ENCODE measurements at regions not wholly inside any gene's neighbourhood (a gene's known extent, or its start where the extent isn't known, plus 50 kb on each side); places are given as distances from the start of the nearest gene placed in this dataset.

DNA sequence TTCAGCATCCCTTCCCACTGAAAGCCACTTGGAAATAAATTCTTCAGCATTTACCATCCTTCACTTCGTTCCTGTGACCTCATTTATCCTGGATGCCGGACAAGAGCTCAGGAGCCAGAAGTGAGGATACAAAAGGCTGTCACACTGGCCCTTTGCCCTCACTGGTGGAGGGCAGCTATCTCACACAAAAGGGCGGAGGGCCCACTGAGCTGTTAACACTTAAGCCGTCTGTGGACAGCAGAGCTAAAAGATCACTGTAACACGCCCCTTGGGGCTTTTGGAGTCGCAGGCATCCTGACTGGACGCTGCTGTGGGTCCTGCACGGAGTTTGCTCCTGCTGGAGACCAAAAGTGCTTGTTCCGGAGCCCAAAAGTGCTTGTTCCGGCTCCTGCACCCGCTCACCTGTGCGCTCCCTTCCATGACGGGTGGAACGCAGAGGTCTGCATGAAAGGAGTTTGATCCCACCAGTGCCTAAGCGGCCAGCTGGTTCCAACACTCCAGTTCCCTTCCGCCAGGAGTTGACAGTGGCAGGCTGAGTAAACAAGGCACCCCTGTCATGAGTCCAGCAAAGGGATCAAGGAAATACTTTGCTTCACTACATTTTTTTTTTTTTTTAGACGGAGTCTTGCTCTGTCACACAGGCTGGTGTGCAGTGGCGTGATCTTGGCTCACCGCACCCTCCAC, 572.0 kb upstream of the LINC00305 start:
- H3K9me3 Mint-ChIP-seq (ENCODE audit: unreplicated experiment) = peaks cover 3% of the 10 kb centered on the region
- H3K27ac Mint-ChIP-seq (ENCODE audit: unreplicated experiment) = no peak overlapping the region

DNA sequence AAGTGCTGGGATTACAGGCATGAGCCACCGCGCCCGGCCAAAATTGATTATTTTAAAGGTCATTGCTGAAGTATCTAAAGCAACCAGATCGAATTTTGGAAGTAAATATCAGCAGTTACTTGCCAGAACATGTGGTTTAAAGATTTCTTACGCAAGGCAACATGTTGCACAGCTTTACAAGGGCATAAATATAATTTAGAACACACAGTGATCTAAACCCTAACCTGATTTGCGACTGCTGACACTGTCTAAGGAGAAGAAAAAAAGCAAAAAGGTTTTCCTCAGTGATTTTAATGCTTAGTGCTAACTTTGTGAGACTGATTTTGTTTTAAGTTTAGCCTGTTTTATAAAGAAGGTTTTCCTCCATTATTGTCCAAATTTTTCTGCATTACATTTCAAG, 569.9 kb upstream of the LINC00305 start:
- Mint-ChIP-seq H3K9me3 (ENCODE audit: unreplicated experiment) (peaks cover 3% of the 10 kb centered on the region), H3K4me3 (ENCODE audit: unreplicated experiment) (no peak overlapping the region)

More for the DNA sequence above, 572.0 kb upstream of the LINC00305 start:
- Mint-ChIP-seq H3K4me3 (ENCODE audit: unreplicated experiment) (no peak overlapping the region), H3K36me3 (ENCODE audit: unreplicated experiment) (no peaks in the 10 kb centered on the region), H3K4me1 (ENCODE audit: unreplicated experiment) (no peaks in the 10 kb centered on the region), H3K27me3 (ENCODE audit: unreplicated experiment) (no peaks in the 10 kb centered on the region)
- DNase-seq (ENCODE audit: extremely low spot score, unreplicated experiment) = no peak
- TF ChIP-seq, protein P1, sequence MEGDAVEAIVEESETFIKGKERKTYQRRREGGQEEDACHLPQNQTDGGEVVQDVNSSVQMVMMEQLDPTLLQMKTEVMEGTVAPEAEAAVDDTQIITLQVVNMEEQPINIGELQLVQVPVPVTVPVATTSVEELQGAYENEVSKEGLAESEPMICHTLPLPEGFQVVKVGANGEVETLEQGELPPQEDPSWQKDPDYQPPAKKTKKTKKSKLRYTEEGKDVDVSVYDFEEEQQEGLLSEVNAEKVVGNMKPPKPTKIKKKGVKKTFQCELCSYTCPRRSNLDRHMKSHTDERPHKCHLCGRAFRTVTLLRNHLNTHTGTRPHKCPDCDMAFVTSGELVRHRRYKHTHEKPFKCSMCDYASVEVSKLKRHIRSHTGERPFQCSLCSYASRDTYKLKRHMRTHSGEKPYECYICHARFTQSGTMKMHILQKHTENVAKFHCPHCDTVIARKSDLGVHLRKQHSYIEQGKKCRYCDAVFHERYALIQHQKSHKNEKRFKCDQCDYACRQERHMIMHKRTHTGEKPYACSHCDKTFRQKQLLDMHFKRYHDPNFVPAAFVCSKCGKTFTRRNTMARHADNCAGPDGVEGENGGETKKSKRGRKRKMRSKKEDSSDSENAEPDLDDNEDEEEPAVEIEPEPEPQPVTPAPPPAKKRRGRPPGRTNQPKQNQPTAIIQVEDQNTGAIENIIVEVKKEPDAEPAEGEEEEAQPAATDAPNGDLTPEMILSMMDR (IDR thresholded peaks at IDR 0.05) = no peak

DNA sequence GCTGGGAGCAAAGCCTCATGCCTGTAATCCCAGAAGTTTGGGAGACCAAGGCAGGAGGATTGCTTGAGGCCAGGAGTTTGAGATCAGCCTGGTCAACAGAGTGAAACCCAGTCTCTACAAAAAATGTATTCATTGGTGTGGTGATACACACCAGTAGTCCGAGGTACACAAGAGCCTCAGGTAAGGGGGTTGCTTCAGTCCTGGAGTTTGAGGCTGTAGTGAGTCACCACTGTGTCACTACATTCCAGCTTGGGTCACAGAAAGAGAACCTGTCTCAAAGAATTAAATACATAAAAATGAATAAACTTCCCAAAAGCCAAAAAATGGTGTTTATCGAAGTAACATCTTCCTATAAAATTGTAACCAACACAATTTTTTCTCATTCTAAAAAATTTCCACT, 568.1 kb upstream of the LINC00305 start:
- TF ChIP-seq, protein P1 (IDR thresholded peaks at IDR 0.05) = no peak
- Mint-ChIP-seq H3K27me3 (ENCODE audit: unreplicated experiment) (no peaks in the 10 kb centered on the region), H3K36me3 (ENCODE audit: unreplicated experiment) (no peaks in the 10 kb centered on the region), H3K9me3 (ENCODE audit: unreplicated experiment) (peaks cover under 1% of the 10 kb centered on the region), H3K4me1 (ENCODE audit: unreplicated experiment) (no peaks in the 10 kb centered on the region), H3K27ac (ENCODE audit: unreplicated experiment) (no peak overlapping the region), H3K4me3 (ENCODE audit: unreplicated experiment) (no peak overlapping the region)
- DNase-seq (ENCODE audit: extremely low spot score, unreplicated experiment) = no peak

More for the DNA sequence above, 569.9 kb upstream of the LINC00305 start:
- H3K4me1 Mint-ChIP-seq (ENCODE audit: unreplicated experiment) = no peaks in the 10 kb centered on the region
- no peaks in the 10 kb centered on the region for H3K36me3 Mint-ChIP-seq (ENCODE audit: unreplicated experiment)
- H3K27ac Mint-ChIP-seq (ENCODE audit: unreplicated experiment) = no peak overlapping the region
- no peaks in the 10 kb centered on the region for H3K27me3 Mint-ChIP-seq (ENCODE audit: unreplicated experiment)
- DNase-seq (ENCODE audit: extremely low spot score, unreplicated experiment) = no peak
- TF ChIP-seq, protein P1 (IDR thresholded peaks at IDR 0.05) = no peak

DNA sequence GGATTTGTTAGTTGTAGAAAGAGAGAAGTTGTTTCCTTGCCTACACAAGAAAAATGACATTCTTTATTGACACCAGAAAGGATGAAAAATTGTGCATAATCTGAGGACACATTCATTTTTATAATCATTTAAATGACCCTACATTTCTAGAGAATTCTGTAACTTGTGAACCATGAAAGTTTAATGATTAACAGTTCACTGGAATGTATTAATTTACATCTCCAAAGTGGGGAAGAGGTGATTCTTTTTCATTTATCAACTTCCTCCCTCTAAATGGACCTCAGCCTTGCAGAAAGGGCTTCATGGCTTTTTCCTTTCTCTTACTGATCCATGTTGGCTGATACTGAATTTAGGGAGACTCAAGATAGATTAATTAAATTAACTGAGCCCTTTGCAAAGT, 565.2 kb upstream of the LINC00305 start:
- TF ChIP-seq, protein P1 (IDR thresholded peaks at IDR 0.05) = no peak
- H3K4me3 Mint-ChIP-seq (ENCODE audit: unreplicated experiment) = no peak overlapping the region
- H3K27ac Mint-ChIP-seq (ENCODE audit: unreplicated experiment) = no peak overlapping the region
- no peak for DNase-seq (ENCODE audit: extremely low spot score, unreplicated experiment)
- no peaks in the 10 kb centered on the region for H3K9me3 Mint-ChIP-seq (ENCODE audit: unreplicated experiment)
- H3K4me1 Mint-ChIP-seq (ENCODE audit: unreplicated experiment) = no peaks in the 10 kb centered on the region
- no peaks in the 10 kb centered on the region for H3K27me3 Mint-ChIP-seq (ENCODE audit: unreplicated experiment)
- no peaks in the 10 kb centered on the region for H3K36me3 Mint-ChIP-seq (ENCODE audit: unreplicated experiment)

DNA sequence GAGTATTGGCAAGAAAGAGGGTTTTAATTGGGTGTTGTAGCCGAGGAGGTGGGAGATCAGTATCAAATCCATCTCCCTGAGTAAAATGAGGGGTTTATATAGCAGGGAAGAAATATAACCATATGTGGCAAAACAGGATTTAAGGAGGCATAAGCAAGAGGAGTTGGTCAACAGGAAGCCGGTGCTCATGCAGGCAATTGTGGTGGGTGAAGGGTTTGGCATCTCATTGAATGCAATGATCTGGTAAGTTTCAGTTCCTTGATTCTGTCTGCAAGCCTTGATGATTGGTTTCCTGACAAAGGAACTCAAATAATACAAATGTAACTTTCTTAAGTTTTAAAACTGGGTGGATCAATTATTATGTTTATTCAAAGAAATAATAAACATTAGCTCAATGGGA, 564.4 kb upstream of the LINC00305 start:
- no peak for DNase-seq (ENCODE audit: extremely low spot score, unreplicated experiment)
- no peaks in the 10 kb centered on the region for H3K4me1 Mint-ChIP-seq (ENCODE audit: unreplicated experiment)
- H3K27me3 Mint-ChIP-seq (ENCODE audit: unreplicated experiment) = no peaks in the 10 kb centered on the region
- TF ChIP-seq, protein P1 (IDR thresholded peaks at IDR 0.05) = no peak
- H3K36me3 Mint-ChIP-seq (ENCODE audit: unreplicated experiment) = no peaks in the 10 kb centered on the region
- H3K27ac Mint-ChIP-seq (ENCODE audit: unreplicated experiment) = no peak overlapping the region
- no peak overlapping the region for H3K4me3 Mint-ChIP-seq (ENCODE audit: unreplicated experiment)
- no peaks in the 10 kb centered on the region for H3K9me3 Mint-ChIP-seq (ENCODE audit: unreplicated experiment)

All from osteocyte (in vitro differentiated cells).